ENCODE measurements at regions not wholly inside any gene's neighbourhood (a gene's known extent, or its start where the extent isn't known, plus 50 kb on each side); places are given as distances from the start of the nearest gene placed in this dataset.

DNA sequence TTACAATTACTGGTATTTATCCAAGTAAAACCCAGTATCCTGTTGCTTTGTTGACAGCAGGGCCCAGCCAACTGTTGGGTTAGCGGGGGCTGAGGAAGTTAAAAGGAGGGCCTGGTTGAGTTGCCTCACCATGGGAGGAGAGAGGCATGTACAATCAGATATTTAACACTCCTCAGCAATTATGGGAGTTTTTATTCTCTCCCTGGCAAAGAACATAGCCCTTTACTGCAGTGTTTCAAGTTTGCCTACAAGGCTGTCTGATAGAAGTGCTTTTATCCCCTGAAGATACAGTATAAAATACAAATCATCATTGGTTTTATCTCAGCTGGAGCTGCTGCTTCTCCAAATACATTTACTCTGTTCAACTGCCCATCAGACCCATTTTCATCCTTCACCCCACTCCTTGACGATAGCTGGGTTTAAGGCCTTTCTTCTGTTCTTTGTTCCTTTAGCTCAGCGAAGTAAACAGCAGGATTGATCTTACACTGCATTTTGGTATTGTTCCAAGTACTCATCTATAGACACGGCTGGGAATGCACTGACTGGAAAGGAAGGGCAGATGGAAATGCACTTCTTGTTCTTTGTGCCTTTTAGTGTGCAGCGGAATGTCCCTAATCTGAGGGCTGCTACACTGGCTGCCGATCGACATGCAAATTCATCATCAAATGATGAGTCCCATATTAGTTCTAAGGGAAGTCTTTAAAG, 402.5 kb upstream of the SPRED2 start:
- TF ChIP-seq ATF3 (IDR thresholded peaks at IDR 0.05; ENCODE audit: insufficient read depth, low read depth, low read length): no peak
- TF ChIP-seq, protein P1, sequence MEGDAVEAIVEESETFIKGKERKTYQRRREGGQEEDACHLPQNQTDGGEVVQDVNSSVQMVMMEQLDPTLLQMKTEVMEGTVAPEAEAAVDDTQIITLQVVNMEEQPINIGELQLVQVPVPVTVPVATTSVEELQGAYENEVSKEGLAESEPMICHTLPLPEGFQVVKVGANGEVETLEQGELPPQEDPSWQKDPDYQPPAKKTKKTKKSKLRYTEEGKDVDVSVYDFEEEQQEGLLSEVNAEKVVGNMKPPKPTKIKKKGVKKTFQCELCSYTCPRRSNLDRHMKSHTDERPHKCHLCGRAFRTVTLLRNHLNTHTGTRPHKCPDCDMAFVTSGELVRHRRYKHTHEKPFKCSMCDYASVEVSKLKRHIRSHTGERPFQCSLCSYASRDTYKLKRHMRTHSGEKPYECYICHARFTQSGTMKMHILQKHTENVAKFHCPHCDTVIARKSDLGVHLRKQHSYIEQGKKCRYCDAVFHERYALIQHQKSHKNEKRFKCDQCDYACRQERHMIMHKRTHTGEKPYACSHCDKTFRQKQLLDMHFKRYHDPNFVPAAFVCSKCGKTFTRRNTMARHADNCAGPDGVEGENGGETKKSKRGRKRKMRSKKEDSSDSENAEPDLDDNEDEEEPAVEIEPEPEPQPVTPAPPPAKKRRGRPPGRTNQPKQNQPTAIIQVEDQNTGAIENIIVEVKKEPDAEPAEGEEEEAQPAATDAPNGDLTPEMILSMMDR (IDR thresholded peaks at IDR 0.05; ENCODE audit: control extremely low read depth in 1 of 3, insufficient read depth in 1 of 3, low read depth in 1 of 3, low read length in 3 of 3): no peak
- TF ChIP-seq POLR2A (IDR thresholded peaks at IDR 0.05; ENCODE audit: control extremely low read depth in 1 of 2, low read depth in 2 of 2, low read length in 2 of 2): no peak
- no peak for TF ChIP-seq TAF1 (IDR thresholded peaks at IDR 0.05; ENCODE audit: low read depth, low read length)
- no peak for TF ChIP-seq MAFK (IDR thresholded peaks at IDR 0.05; ENCODE audit: low read depth, low read length)
- no peak for TF ChIP-seq EGR1 (IDR thresholded peaks at IDR 0.05; ENCODE audit: borderline replicate concordance, low read depth, low read length)
- TF ChIP-seq SRF (IDR thresholded peaks at IDR 0.05; ENCODE audit: low read depth, low read length): no peak
- TF ChIP-seq EP300 (IDR thresholded peaks at IDR 0.05; ENCODE audit: borderline replicate concordance in 1 of 2, low read depth in 2 of 2, low read length in 2 of 2): no peak
- TF ChIP-seq, protein P2, sequence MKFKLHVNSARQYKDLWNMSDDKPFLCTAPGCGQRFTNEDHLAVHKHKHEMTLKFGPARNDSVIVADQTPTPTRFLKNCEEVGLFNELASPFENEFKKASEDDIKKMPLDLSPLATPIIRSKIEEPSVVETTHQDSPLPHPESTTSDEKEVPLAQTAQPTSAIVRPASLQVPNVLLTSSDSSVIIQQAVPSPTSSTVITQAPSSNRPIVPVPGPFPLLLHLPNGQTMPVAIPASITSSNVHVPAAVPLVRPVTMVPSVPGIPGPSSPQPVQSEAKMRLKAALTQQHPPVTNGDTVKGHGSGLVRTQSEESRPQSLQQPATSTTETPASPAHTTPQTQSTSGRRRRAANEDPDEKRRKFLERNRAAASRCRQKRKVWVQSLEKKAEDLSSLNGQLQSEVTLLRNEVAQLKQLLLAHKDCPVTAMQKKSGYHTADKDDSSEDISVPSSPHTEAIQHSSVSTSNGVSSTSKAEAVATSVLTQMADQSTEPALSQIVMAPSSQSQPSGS (IDR thresholded peaks at IDR 0.05; ENCODE audit: low read length): no peak
- TF ChIP-seq CREB1 (IDR thresholded peaks at IDR 0.05): no peak
- no peak for TF ChIP-seq NANOG (IDR thresholded peaks at IDR 0.05; ENCODE audit: insufficient read depth, low read depth, low read length, poor library complexity, severe bottlenecking)
- no peak for TF ChIP-seq RAD21 (IDR thresholded peaks at IDR 0.05 in 1 of 2, conservative IDR thresholded peaks at IDR 0.05 in 1 of 2; ENCODE audit: low read depth in 2 of 2, low read length in 2 of 2)
- no peak for TF ChIP-seq HDAC2 (IDR thresholded peaks at IDR 0.05; ENCODE audit: borderline replicate concordance in 1 of 2, low read depth in 2 of 2, low read length in 2 of 2)
- TF ChIP-seq BRCA1 (IDR thresholded peaks at IDR 0.05; ENCODE audit: low read depth, low read length): no peak
